Stimulated activated CD4-positive, alpha-beta T cell treated with anti-CD3 and anti-CD28 coated beads, Interleukin-1b, Interleukin-23, amount 100 ng/mL, for 4 hours (primary cell): ENCODE measurements at regions not wholly inside any gene's neighbourhood (a gene's known extent, or its start where the extent isn't known, plus 50 kb on each side); places are given as distances from the start of the nearest gene placed in this dataset.
"Not testable (repeated sequence)": the region's sequence is repeated elsewhere in the genome, so short reads cannot be mapped to it uniquely, and the experiment has no call there.

Experiments
- DNase-seq, 2 donors: peaks; one replicate each; pipeline ENCODE4 v3.0.0-alpha.2; 2020; ENCODE audit warnings: low read depth in 2 of 2

DNA sequence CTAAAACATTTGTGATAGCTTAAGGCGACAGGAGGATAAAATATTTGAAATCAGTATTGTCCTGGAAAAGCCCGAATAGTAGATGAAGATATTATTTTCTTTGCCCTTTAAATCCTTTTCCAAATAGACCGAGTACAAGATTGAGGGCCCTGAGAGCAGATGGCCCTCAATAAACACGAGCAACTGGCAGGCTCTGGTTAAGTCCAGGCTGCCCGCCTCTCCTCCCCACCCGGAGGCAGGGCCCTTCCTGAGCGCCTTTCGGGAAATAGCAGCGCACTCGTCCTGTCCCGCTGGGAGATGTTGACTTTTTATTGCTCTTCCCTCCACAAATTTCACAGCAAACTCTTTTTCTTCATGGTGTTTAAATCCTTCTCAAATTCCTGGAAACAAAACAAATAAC lies 50.8 kb upstream of the MAX start:
- DNase-seq = no peak

DNA sequence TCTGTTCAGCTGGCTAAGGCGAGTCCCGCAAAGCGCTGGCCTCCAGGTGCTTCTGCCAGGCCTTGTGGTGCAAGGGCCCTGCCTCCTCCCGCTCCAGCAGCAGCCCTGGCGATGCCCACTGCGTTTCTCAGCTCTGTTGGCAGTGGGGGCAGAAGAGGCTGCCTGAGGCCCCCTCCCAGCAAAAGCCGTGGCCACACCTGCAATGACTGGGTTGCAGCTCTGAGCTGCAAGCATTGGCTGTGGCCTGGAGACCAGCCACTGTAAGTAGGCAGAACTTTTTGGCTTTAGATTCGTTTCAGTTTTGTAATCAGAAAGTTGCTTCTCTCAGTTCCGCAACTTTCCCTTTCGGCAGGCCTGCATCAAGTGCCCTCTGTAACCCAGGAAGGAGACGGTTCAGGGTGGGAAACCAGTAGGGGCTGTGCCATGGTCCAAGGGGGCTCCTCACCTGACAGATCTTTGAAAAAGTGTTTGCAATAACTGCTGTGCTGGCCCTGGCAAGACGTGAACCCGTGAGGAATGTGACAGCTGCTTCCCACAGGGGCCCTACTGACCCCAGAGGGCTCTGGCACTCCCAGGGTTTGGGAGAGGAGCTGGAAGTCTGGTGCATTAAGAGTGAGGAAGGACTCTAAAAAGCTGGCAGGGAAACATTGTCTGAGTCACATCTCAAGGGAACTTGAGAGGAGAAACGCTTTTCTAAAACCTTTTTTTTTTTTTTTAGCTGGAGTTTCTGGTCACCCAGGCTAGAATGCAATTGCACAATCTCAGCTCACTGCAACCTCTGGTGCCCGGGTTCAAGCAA lies 54.5 kb upstream of the MAX start:
- no peak for DNase-seq

DNA sequence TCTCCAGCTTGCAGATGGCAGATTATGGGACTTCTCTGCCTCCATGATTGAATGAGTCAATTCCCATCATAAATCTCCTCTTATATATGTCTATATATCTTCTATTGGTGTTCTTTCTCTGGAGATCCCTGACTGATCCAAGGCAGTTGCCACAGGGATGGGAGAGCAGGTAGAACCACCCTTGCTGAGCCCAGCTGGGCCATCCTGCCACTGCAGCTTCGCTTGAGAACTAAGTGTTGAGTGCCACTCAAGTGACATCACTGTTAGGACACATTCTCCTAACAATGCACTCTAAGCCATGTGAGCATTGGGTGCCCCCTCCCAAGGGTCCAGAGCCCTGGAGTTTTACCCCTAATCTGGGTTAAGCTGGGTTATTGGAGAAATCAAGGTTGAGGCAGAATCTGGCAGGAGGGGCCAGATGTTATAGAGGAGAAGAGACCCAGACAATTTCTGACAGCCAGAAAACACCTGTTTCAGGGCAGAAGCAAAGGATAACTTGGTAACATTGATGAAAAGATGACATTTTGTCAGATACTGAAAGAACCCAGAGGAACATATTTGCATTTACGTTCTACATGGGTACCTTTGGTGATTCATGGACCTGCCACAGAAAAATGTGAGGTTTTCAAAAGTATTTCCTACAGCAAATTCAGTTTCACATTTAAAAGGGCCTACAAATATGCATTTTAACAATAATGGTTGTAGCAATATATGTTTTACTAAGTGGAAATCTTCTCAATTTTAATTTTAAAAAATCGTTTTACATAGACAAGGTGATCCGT lies 57.2 kb upstream of the MAX start:
- DNase-seq = no peak

DNA sequence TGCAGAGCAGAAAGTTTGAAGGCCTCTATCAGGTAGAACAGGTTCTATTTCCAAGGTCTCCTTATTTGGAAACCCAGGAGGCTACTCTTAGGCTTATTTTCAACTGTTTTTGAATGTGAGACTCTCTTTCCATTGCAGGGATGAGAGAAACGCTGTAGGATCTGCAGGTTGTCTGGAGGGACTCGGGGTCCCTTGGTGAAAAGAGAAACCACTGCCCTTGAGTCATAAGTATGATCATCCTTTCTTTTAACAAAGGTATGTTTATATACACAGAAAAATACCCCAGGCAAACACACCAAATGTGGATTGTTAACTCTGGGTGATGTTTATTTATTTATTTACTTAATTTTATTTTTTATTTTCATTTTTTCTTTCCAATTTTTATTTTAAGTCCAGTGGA lies 57.8 kb upstream of the MAX start:
- no peak for DNase-seq

DNA sequence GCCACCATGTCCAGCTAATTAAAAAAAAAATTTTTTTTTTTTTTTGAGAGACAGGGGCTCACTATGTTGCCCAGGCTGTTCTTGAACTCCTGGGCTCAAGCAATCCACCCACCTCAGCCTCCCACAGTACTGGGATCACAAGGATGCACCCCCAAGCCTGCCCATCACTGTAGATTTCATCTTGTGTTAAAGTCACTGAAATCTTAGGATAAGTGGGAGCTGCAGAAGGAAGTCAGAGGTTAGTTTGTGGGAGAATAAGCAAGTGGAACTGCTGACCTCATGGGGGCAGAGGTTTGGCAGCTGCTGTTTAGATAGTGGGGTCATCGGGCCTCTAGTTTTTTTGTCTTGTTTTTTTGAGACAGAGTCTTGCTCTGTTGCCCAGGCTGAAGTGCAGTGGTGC lies 59.7 kb upstream of the MAX start:
- no peak for DNase-seq

DNA sequence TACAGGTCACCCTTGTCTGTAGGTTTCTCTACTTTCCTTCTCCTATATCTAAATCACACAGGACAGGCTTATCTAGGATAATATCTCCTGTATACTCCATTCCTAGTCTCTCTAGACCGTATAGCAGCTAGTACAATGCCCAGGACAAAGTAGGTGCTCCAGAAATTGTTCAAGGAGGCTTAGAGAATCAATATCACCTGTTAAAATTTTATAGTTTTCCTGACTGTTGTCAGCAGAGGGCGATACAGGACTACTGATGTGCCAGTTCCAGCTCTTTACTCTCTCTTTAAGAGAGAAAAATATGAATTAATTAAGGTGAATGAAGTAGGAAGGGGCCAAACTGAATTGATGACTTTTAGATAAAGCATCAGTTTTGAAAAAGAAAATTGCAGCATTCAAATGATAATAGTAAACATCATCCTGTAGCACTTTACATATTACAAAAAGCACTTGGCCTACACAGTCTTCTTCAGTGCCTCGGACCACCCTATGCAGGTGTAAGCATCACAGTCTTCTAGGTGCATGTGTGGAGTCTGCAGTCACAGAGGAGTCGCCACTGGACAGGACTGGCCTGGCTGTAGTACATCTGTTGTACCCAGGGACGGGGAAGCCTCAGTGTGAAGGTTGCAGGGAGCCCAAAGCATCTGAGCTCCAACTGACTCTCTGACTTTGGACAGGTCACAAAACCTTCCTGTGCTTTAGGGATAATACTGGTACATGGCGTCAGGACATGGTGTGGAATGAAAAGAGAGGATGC lies 61.9 kb upstream of the MAX start:
- peak in 1 of 2 donors; percentile 40 for DNase-seq

DNA sequence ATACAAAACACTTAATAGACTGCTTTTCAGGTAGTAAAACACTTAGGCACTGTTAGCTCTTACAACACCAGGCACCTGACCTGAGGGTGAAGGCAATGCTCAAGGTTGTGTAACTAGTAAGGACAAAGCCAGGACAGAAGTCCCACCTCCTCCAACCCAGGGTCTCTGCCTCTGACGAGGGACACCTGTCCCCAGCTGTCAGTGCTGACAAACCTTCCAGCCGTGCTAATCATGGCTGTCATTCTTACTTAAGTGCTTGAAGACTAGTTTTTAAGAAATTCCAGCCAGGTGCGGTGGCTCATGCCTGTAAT lies 62.5 kb upstream of the MAX start:
- DNase-seq = no peak

DNA sequence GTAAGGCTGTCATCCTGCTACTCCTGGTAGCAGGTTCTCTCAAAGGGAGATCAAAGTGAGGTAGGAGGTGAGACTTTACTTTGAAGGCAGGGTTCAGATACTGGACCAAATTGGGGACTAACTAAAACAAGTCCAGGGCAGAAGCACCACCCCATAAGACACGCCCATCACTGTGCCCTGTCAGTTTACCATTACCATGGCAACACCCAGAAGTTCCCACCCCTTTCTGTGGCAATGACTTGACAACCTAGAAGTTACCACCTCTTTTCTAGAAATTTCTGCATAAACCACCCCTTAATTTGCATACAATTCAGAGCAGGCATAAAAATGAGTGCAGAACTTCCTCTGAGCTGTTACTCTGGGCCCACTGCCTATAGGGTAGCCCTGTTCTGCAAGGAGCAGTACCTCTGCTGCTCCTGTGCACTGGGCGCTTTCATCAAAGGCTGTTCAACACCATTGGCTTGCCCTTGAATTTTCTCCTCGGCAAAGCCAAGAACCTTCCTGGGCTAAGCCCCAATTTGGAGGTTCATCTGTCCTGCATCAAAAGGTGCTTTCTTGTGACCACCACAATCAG lies 64.8 kb upstream of the MAX start:
- no peak for DNase-seq

DNA sequence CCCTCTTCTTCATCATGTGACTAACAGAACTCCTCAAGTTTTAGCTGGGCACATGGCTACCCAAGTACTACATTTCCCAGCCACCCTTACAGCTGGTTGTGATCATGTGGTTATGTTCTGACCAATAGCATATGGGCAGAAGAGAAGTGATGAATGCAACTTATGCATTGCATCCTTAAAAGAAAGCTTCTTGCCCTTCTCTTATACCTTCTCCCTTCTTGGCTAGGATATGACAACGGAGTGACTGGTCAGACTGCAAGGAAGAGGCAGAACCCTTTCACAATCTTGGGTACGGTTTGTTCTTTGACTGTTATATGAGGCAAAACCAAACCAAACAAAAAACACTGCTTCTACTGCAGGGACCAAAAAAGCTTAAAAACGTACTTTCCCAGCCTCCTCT lies 66.5 kb upstream of the MAX start:
- DNase-seq = no peak

DNA sequence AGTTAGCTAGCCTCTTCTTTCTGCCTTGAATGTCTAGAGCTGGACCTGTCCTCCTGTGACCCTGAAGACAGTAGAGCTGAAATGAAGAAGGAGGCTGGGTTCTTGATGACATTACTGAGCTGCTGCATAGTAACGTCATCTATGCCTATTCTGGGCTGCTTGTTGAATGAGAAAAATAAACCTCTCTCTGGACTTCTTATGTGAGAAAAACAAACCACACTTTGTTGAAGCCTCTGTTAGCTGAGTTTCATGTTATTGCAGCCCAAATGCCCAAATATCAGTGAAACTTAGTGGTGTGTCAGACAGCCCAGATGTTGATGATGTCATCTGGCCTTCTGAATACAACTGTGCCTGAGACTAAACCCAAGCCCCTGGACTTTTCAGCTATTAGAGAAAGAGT lies 67.0 kb upstream of the MAX start:
- no peak for DNase-seq

DNA sequence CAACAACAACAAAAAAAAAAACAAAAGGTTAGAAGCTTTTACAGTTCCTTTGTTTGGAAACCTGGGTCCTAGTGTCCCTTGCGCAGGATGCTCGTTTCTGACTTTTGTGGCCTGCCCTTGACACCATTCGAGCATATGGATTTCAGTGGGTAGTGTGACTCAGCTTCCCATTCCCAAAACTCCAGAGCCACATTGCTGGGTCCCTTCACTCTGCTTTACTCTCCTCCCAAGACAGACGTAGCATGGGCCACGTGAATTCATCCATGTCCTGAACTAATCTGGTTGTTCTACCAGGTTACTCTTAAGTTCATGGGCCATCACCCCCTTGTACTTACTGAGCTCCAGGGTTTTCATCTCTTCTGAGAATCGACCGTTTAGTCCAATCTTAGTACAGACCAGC lies 68.0 kb upstream of the MAX start:
- no peak for DNase-seq

DNA sequence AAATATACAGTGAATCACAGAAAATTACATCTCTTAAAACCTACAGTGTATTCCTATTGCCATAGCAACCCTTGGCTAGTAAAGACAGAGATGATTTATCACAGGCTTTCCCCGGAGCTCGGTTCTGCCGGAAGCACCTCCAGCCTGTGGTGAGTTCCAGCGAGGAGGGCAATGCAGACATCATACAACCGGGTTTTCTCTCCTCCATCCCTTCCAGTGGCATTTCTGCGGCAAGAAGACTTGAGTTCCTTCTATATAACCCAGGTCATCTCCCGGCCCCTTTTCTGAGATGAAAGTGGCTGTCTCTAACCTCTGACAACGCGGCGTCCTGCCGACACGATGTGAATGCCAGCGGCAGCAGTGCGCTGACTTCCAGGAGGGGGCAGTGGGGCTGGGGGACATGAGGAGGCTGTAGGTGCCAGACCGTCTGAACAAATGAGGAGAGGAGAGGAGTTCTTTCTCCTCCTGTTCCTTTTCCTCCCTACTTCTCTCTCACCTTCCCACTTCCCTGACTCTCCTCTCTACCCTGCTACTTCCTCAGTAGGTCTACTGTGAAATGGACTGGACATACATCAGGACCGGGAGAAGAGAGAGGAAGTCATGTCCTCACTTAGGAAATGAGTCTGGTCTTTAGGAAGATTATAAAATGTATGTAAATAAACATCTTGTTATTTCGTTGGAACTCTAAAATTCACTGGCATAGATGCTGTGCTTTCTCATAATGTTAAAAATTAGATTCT lies 68.6 kb upstream of the MAX start:
- peak; percentile 6 to 22 for DNase-seq

DNA sequence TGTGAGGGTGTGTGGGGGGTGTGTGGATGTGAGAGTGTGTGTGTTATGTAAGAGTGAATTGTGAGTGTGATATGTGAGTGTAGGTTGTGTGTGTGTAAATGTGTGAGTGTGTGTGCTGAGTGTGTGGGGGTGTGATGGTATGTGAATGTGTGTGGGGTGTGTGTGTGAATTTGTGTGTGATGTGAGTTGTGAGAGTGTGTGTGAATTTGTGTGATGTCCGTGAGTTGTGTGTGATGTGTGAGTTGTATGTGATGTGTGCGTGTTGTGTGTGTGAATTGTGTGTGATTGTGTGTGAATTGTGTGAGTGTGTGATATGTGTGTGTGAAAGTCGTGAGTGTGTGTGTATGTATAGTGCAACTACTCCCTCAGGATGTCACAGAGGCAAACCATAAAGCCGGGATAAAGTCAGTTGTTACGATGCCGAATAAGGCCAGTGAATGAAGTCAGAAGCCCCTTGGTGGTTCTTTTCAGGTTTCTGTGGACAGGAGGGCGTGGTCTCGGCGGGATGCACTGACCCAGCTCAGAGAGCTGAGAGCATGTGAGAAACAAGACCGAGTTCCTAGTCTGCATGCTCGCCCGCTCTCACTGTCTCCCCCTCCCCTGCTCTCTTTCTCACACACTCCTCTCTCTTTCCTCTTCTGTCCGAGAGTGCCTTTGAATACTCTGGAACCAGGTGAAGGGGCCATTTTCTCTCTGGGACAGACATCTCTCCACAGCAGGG lies 71.8 kb upstream of the MAX start:
- DNase-seq = no peak

DNA sequence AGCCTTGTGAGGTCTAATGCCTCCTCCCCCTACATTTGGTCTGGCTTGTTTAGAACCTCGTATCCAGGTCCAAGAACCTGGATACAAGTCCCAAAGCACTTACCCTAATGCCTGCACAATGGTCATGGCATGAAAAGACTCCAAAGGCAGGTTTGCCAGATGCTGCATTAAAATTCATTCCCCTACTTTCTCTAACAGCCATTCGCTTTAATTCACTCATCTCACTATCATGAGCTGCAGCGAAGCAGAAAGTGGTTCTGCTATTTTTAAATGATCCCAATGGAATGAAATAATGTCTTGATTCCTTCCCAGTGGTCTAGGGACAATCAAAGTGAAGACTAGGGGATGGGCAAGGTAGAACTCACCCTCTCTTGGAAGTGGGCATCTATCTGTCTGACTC lies 72.5 kb upstream of the MAX start:
- DNase-seq = no peak

DNA sequence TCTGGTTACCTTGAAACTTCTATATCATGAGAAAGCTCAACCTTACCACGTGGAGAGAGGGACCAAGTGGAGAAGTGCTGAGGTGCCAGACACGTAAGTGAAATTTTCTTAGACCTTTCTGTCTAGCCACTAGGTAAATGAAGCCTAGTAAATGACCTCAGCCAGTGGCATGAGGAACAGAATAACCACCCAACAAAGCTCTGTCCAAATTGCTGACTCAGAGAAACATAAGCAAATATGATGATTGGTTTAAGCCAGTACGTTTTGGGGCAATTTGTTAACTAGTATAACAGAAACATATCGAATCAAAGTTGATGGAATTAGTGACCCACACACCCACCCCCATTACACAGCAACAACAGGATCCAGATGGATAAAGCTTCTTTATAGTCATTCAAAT lies 75.2 kb upstream of the MAX start:
- DNase-seq = no peak

DNA sequence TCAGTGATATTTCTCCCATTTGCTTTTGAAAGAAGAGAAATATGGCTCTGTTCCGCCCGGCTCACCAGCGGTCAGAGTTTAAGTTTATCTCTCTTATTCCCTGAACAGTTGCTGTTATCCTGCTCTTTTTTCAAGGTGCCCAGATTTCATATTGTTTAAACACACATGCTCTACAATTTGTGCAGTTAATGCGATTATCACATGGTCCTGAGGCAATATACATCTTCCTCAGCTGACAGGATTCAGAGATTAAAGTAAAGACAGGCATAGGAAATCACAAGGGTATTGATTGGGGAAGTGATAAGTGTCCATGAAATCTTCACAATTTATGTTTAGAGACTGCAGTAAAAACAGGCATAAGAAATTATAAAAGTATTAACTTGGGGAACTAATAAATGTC lies 76.9 kb upstream of the MAX start:
- not testable (repeated sequence) for DNase-seq

DNA sequence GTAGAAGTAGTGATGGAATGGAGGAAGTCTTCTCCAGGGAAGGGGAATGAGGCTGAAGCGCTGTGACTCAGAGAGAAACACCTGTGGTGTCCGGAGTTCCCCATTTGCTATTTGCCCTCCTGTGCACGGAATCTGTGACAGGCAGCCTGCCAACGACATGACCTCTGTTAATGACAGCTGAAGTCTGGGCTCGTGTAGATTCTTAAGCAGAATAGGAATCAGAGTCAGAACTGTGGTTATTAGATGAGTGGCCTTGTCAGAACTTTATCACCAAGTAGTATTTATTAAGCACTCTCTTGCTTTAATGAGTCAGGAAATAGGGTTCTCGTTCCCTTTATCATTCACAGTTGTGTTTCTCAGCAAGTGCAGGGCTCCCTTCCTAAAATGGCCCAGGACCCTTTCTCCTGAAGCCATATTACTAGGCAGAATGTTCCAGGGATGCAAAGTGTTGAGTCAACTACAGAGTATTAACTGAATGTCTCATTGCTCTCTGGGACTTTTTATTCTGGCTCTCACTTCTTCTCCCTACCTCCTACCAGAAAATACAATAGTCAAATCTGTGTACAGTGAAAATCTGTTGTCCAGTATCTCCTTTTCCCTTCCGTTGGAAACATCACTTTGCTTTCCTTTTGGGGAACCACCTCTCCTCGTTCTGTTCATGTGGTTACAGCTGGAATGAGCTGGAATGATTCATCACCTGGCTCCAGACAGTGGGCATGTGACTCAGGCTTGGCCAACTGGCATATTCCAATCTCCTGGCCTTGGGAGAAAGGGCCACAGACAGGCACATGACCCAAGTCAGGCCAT lies 77.8 kb upstream of the MAX start:
- DNase-seq = no peak

DNA sequence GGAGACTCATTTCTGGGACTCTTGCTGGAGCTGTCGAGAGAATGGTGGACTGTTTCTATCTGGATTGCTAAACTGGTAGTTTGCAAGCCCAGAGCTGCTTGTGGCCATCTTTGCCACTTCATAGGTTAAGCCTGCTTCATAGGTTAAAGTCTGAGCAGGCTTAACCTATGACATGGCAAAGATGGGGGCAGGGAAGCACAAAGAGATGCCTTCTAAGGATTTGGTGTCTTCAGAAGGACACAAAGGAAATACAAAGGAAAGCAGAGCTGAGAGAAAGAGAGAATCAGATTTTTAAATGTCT lies 78.4 kb upstream of the MAX start:
- no peak for DNase-seq

DNA sequence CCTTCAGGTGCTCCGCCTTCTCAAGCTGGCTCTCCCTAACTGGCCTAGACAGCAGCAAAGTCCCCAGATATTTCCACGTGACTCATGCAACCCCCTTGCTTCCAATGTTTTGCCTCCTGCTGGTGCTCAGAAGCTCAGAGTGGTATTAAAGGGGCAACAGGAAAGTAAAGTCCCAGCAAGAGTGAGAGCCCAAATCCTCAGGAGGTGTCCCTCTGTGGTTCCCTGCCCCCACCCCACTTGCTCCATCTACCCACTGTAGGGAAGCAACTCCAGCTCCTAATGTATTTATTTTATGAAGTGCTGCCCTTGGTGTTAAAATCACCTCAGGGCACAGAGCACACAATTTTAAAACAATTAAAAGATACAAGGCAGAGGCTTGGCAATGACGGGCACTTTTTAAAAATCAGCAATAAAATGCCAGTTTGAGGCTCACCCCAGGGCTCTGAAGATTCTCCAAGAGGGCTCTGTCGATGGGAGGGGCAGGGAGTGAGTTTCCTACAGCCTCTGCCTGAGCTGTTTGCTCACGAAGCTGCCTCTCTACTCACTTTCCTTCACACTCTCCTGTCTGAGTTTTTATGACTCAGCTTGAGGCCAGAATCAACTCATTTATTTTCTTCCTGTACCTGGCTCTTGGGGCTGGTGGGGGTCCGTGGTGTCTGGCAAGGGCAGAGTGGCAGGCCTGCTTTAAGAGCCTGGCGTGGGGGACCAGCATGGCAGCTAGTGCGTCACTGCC lies 81.9 kb upstream of the MAX start:
- DNase-seq = no peak

DNA sequence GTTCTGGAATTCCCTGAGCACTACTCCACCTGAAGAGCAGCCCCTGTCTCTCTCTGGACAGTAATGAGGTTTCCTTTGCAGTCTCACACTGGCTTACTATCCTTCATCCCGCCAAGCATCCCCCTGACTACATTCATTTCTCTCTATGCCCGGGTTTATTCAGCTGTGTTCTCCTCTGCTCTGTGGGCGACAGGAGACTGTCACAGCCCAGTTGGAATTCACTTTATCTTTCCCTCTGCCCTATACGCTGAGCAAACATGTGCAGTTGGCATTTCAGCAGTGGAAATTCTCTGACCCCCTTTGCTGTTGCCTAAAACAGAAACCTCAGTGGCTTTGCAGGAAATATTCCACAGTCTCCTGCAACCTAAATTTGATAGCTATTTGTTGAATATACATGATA lies 83.5 kb upstream of the MAX start:
- no peak for DNase-seq
